A673 (cell line): ENCODE measurements at regions not wholly inside any gene's neighbourhood (a gene's known extent, or its start where the extent isn't known, plus 50 kb on each side); places are given as distances from the start of the nearest gene placed in this dataset.

Experiments
- CTCF ChIP-seq: fragments of 300-800, 200-600 bp; sonication (generic); conservative IDR thresholded peaks from 2 replicates; pipeline ENCODE4 v1.5.1; 2017; ENCODE audit warnings: low read depth, mild to moderate bottlenecking, antibody characterized with exemption, low read length, moderate library complexity, mixed read lengths
- EZH2 ChIP-seq: fragments of 200-600 bp; sonication (generic); IDR thresholded peaks from 2 replicates; pipeline ENCODE4 v1.6.1; 2017; ENCODE audit warnings: borderline replicate concordance, low read depth, mild to moderate bottlenecking, mixed read lengths, antibody characterized with exemption, low read length; ENCODE audit not compliant: poor library complexity, severe bottlenecking

GRCh38 chr10:124198871-124199270 lies 105.5 kb upstream of the CHST15 start:
- TF ChIP-seq CTCF (no peak), EZH2 (no peak)
